OCI-LY1 (cell line): ENCODE measurements at regions not wholly inside any gene's neighbourhood (a gene's known extent, or its start where the extent isn't known, plus 50 kb on each side); places are given as distances from the start of the nearest gene placed in this dataset.

Source experiments
- CTCF ChIP-seq: fragments of 200-600 bp; sonication (generic), shearing (Covaris generic); IDR thresholded peaks from 2 replicates; pipeline ENCODE4 v1.5.1; 2017; ENCODE audit warnings: mild to moderate bottlenecking, antibody characterized with exemption, low read length, moderate library complexity, mixed read lengths
- EZH2 ChIP-seq: fragments of 200-600 bp; sonication (generic), shearing (Covaris generic); IDR thresholded peaks from 2 replicates; pipeline ENCODE4 v1.8.0; 2017; ENCODE audit warnings: borderline replicate concordance, mixed run types, mild to moderate bottlenecking, antibody characterized with exemption, low read length, moderate library complexity, mixed read lengths

GRCh38 chr14:42138406-42138805 is 531.7 kb downstream of the LRFN5 start:
- TF ChIP-seq CTCF (no peak), EZH2 (no peak)
